ENCODE measurements at regions not wholly inside any gene's neighbourhood (a gene's known extent, or its start where the extent isn't known, plus 50 kb on each side); places are given as distances from the start of the nearest gene placed in this dataset.
A peak's percentile ranks its signal among the peaks of the same experiment; 100 is the strongest.

- WGBS (ENCODE audit: missing lambda C conversion rate), result 88% methylated on average over 8 of the region's 8 CpGs
- no peak overlapping the region for H3K27ac ChIP-seq
- H3K4me3 ChIP-seq, result no peak overlapping the region
- peaks cover 19% of the 10 kb centered on the region for H3K4me1 ChIP-seq
- H3K9me3 ChIP-seq, result no peaks in the 10 kb centered on the region
- DNase-seq (ENCODE audit: low read depth in 1 of 2, low spot score in 1 of 2) (no peak), FAIRE-seq (no peak), ATAC-seq (no peak)
- TF ChIP-seq ZC3H11A (IDR thresholded peaks at IDR 0.05) (0 out of 2 replicates have a peak, but pooled peaks have one; percentile 7), FOXS1 (CRISPR knock-in tag; IDR thresholded peaks at IDR 0.05) (no peak)
- ChIA-PET POLR2A (interaction anchor here (2.7 kb wide), 1 partner anchor 76 kb away, joined by 24 read pairs; the partner anchor contains the start of gene RHOB), CTCF (interaction anchor here (1.0 to 2.0 kb wide), 9 partner anchors 11 to 128 kb away, joined by 3 to 12 read pairs (median 3); partner anchors contain the start of gene HS1BP3)
- H3K4me2 ChIP-seq, result no peak overlapping the region
Measured at GRCh38 chr2:20523073-20523798, 76.4 kb downstream of the RHOB start.

GRCh38 chr2:20523799-20524187 lies 76.9 kb downstream of the RHOB start:
- Histone ChIP-seq H3K4me2 (no peak overlapping the region), H3K4me1 (peaks cover 19% of the 10 kb centered on the region), H3K9me3 (no peaks in the 10 kb centered on the region), H3K27ac (0 out of 6 replicates have a peak overlapping the region, but pooled peaks of 1 of the 2 experiments have one; percentile 4), H3K4me3 (no peak overlapping the region)
- POLR2A ChIA-PET, result interaction anchor here (2.7 kb wide), 1 partner anchor 77 kb away, joined by 24 read pairs; the partner anchor contains the start of gene RHOB
- no peak for ATAC-seq
- 96% methylated on average over 5 of the region's 5 CpGs for WGBS (ENCODE audit: missing lambda C conversion rate)
- CTCF ChIA-PET, result interaction anchor here (0.8 to 3.2 kb wide), 10 partner anchors 10 to 127 kb away, joined by 3 to 12 read pairs (median 4); partner anchors contain the start of gene HS1BP3
- TF ChIP-seq CBX2 (IDR thresholded peaks at IDR 0.05; ENCODE audit: borderline replicate concordance, low read depth) (no peak), ATOH8 (CRISPR knock-in tag; IDR thresholded peaks at IDR 0.05; ENCODE audit: low read depth) (no peak), RNF2 (IDR thresholded peaks at IDR 0.05; ENCODE audit: borderline replicate concordance, low read depth) (no peak), SREBF2 (IDR thresholded peaks at IDR 0.05) (no peak), BCL3 (IDR thresholded peaks at IDR 0.05) (no peak), KDM5A (IDR thresholded peaks at IDR 0.05) (no peak), JUN (IDR thresholded peaks at IDR 0.05) (no peak), POLR2A (IDR thresholded peaks at IDR 0.05; ENCODE audit: low read length) (no peak), ZFP36 (IDR thresholded peaks at IDR 0.05; ENCODE audit: borderline replicate concordance, partially characterized antibody) (no peak), HMGXB4 (CRISPR knock-in tag; IDR thresholded peaks at IDR 0.05; ENCODE audit: borderline replicate concordance) (no peak), NR3C1 (IDR thresholded peaks at IDR 0.05) (no peak), NPAS2 (CRISPR knock-in tag; IDR thresholded peaks at IDR 0.05; ENCODE audit: borderline replicate concordance) (no peak), TP53 (CRISPR knock-in tag; IDR thresholded peaks at IDR 0.05) (no peak), HDAC2 (IDR thresholded peaks at IDR 0.05) (no peak), FOSB (CRISPR knock-in tag; IDR thresholded peaks at IDR 0.05) (no peak), SMC3 (IDR thresholded peaks at IDR 0.05) (no peak), FOSL2 (IDR thresholded peaks at IDR 0.05) (no peak), FOSL2 (CRISPR knock-in tag; IDR thresholded peaks at IDR 0.05) (no peak), MAFK (IDR thresholded peaks at IDR 0.05; ENCODE audit: partially characterized antibody) (no peak), MAX (IDR thresholded peaks at IDR 0.05) (no peak), RFX5 (IDR thresholded peaks at IDR 0.05) (no peak)
- no peak for FAIRE-seq
- no peak for DNase-seq (ENCODE audit: low read depth in 1 of 2, low spot score in 1 of 2)

Data from A549 (cell line).